ENCODE measurements at regions not wholly inside any gene's neighbourhood (a gene's known extent, or its start where the extent isn't known, plus 50 kb on each side); places are given as distances from the start of the nearest gene placed in this dataset.

DNA sequence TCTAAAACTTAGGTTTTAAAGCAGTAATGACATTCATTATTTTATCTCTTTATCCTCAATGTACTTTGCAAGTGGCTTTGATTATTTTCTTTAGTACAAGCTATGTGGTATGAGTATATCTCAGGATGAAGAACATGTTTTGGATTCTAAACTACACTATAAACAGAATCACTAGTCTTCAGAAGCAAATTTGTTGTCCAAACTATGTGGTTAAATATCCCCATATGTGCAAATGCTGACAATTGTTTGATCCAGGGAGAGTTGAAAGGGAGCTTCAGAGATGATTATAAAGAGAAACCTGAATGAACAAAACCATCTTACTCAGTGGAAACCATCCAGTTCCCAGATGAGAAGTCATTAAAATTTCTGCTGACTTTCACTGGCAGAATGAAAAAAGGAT lies 179.3 kb downstream of the MDFIC start:
- no peak for TF ChIP-seq CTCF (conservative IDR thresholded peaks at IDR 0.05; ENCODE audit: low read depth, low read length)
- TF ChIP-seq, protein P1, sequence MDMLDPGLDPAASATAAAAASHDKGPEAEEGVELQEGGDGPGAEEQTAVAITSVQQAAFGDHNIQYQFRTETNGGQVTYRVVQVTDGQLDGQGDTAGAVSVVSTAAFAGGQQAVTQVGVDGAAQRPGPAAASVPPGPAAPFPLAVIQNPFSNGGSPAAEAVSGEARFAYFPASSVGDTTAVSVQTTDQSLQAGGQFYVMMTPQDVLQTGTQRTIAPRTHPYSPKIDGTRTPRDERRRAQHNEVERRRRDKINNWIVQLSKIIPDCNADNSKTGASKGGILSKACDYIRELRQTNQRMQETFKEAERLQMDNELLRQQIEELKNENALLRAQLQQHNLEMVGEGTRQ (IDR thresholded peaks at IDR 0.05; ENCODE audit: low read depth, low read length), result no peak
- no peak for TF ChIP-seq BHLHE40 (IDR thresholded peaks at IDR 0.05; ENCODE audit: low read depth, low read length)
- no peak for TF ChIP-seq POLR2A (IDR thresholded peaks at IDR 0.05; ENCODE audit: low read depth, low read length)
- no peak for TF ChIP-seq FOS (IDR thresholded peaks at IDR 0.05; ENCODE audit: low read depth, low read length)
- no peak for TF ChIP-seq MXI1 (IDR thresholded peaks at IDR 0.05; ENCODE audit: borderline replicate concordance, low read depth, low read length)
- no peak for TF ChIP-seq RCOR1 (IDR thresholded peaks at IDR 0.05; ENCODE audit: insufficient replicate concordance, low read length)
- no peak for TF ChIP-seq RAD21 (IDR thresholded peaks at IDR 0.05; ENCODE audit: low read length)
- TF ChIP-seq NFE2L2 (IDR thresholded peaks at IDR 0.05; ENCODE audit: low read depth, low read length), result no peak
- no peak for TF ChIP-seq RFX5 (IDR thresholded peaks at IDR 0.05; ENCODE audit: low read depth, low read length)
- TF ChIP-seq, protein P2, sequence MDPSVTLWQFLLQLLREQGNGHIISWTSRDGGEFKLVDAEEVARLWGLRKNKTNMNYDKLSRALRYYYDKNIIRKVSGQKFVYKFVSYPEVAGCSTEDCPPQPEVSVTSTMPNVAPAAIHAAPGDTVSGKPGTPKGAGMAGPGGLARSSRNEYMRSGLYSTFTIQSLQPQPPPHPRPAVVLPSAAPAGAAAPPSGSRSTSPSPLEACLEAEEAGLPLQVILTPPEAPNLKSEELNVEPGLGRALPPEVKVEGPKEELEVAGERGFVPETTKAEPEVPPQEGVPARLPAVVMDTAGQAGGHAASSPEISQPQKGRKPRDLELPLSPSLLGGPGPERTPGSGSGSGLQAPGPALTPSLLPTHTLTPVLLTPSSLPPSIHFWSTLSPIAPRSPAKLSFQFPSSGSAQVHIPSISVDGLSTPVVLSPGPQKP (IDR thresholded peaks at IDR 0.05; ENCODE audit: borderline replicate concordance, low read depth, low read length), result no peak
- no peak for TF ChIP-seq CEBPB (IDR thresholded peaks at IDR 0.05; ENCODE audit: low read depth, low read length)
